NCI-H2029 (cell line): ENCODE measurements at regions not wholly inside any gene's neighbourhood (a gene's known extent, or its start where the extent isn't known, plus 50 kb on each side); places are given as distances from the start of the nearest gene placed in this dataset.

Experiments
- DNase-seq: peaks from one replicate; lab custom pipeline; 2025; lab: John Stamatoyannopoulos, UW

DNA sequence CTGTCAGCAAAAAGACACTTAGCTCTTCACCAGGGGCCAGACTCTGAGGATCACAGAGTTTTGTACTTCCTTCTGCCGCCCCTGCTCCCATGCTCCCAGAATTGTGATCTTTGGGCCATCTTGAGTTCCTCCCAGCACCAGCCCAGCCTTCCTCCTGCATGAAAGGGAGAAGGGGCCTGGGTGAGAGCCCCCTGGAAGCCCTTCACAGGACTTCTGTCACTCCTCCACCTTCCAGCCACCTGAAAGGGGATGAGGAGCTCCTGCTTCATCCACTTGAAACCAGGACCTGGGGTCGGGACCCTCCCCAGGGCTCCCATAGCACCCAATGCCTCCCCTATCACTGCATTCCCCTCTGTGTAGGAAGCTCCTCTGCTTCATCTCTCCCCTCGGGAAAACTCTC lies 174.2 kb downstream of the BUD13 start:
- no peak for DNase-seq

DNA sequence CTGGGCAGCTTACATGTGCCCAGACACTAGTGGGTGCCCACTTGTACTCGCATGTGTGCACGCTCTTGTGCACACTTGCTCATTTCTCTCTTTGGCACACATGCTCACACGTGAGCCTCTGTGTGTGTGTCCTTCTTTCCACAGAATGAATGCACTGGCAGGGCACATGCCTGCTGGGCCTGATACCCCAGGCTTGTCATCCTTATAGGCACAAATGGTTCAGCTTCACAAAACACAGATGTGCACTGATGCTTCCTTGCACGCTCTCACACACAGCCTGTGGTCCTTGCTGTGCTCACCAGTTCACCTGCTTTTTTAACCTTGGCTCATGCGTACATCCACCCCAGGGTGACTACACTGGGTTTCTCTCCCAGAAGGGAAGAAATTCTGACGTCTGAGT lies 174.8 kb downstream of the BUD13 start:
- no peak for DNase-seq

DNA sequence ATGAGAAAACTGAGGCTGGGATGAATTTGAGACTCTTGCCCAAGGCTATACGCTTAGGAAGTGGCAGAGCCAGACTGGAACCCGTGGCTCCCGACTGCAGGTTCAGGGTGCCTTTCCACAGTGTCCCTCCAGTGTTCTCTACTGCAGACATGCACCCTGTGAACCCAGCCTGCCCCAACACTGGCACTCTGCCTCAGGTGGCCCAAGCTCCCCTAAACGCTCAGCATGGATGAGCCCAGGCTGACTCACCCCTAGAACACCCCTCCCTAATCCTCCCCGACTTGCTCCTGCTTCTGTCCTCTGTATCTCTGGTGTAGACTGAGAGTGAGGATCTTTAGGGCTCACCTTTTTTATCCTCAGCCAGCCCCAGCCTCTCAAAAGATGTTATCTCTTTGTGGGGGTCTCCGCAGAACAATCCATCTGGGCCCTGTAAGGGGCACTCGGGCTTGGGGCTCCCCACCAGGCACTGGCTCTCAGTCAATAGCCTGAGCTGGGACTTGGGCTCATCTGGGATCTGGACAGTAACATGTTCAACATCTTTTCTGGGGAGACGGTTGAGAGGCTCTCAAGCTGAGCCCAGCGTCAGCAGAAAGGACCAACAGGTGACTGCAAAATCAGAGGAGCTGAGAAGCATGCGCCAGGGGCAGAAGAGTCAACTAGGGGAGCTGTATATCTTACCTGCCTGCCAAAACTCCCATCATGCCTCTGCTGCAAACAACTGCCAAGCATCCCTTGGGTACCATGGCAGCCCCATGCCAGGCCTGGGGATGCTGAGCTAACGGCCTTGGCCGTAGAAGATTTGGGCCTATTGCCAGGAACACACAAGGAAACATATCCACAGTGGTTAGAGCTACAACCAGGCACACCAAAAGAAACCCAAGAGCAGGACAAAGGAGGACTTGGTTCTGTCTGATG lies 176.2 kb downstream of the BUD13 start:
- DNase-seq, result peak; percentile 30

DNA sequence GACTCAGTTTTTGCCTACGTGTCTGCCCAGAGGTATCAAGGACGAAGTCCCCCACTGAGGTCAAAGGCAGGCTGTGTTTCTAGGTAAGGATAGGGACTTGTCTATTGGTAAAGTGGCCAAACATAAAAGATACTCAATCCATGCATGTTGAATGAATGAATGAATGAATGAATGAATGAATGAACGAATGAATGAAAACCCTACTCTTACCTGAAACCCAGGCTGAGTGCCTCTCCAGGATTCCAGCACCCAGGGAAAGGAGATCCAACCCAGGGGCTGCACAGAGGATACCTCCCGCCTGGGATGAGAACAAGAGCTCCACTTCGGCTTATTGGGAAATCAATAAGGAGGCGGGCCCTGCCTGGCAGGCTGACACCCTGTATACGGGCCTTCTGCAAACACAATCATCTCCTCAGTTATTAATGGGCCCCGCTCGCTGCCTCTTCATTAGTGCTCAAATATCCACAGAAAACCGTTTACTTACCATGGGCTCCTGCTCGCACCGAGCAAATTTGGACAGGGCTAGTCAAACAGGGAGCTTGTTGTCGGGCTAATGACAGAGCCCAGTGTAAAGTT lies 177.4 kb downstream of the BUD13 start:
- DNase-seq, result peak; percentile 34

DNA sequence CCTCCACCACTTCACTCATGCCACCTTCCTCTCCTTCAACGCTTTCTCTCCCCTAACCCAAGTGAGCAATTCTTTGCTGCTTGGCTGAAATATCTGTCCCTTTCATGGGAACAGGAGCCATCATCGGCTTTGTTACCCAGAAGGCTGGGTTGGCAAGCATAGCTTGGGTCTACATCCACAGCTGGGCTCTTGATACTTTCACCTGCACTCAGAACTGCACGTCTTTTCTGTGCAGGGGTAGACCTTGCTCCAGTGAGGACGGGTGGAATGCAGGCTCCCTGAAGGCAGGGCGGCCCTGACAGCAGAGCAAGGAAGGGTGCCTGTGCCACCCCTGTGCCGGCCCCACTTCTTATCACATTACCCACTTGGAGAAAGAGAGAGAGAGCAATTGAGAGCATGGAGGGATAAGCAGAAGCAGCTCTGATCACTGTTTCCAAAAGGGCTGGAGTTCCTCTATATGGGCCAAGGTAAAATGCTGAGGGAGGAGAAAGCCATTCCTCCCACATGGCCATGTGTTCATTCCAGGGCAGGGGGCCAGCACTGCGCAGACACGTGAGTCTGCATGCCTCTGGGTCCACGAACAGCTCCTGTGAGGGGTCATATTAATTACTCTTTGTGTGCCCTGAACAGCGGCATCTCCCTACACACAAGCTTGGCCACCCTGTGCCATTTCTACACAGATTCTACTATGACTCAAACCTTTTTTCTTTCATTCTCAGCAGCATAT lies 181.8 kb downstream of the BUD13 start:
- DNase-seq, result no peak

DNA sequence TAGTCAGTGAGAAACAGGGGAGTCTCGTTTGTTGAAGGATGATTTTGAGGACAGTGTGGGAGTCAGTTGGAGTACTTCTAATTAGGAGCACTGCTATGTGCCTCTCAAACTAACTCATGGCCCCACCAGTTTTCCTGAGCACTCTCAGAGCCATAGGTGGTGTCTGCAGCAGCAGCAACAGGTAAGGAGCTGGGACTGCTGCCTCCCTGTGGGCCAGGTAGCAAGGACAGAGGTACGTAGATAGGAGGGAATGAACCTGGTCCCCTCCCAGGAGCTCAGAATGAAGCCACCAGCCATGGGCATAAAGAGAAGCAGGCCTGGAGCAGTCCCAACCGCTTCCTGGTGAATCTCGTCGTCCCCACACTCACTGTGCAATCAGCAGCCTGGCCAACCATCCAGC lies 183.4 kb downstream of the BUD13 start:
- no peak for DNase-seq

DNA sequence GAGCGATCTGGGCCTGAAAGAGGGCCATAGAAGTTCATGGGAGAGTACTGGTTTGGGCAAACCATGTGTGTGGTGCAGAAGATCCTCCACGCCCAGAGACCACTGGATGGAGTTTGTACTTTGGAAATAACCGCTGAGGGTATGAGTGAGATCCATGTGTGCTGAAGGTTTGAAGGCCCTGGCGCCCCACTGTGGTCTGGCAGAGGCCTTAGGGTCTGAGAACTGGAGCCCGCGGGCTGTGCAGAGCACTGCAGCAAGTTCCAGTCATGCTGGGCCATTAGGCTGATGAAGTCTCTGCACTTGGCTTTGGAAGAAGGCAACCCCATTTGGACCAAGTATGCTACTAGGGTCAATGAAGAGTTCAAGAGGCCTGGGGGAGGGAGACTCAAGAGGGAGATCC lies 186.4 kb downstream of the BUD13 start:
- no peak for DNase-seq

DNA sequence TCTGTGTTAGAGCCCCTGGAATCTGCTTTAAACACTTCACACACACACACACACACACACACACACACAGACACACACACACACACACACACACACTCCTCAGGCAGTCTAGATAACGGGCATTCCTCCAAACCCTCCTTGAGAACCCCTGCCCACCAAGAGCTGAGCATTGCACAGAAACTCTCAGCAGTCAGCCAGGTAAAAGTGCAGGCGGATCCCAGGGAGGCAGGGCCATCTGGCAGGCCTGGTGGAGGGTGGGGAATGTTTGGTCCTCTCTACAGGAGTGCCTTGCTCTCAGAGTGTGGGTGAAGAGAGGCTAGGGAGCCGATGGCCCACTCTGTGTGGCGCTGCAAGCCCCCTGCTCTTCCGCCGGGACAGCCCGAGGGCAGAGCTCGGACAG lies 190.2 kb downstream of the BUD13 start:
- no peak for DNase-seq

DNA sequence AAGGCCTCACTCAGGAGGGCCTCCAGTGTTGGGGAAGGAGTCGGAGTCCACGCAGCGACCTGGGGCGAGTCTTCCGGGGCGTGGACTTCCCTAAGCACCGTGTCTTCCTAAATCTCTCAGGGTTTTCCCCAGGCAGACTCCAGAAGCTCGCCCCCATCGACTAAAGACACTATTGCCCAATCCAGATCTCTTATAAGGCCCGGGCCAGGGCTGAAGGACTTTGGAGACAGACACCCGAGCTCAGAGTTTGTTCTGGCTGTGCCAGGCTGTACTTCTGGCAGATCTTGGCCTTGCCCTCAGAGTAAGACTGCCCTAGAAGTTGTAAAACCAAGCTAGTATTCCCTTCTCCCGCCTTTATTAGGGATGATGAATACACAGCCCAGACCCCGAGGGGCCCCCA lies 191.4 kb downstream of the BUD13 start:
- DNase-seq, result no peak

DNA sequence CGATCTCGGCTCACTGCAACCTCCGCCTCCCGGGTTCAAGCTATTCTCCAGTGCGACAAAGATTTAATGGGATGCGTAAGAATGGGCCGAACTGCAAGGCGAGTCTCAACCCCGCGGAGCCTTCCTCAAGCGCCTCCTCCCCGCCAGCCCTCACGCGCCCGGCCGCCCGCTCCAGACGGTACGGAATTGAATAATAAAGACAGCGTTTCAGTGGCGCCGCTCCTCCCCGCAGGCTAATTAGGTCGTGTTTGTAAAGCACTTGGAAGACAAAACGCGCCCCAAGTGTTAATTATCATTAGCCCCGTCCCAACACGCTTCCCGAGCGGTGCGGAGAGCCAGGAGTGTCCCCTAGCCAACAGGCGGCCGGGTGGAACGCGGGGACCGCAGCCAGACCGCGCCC lies 192.0 kb downstream of the BUD13 start:
- peak; percentile 34 for DNase-seq

DNA sequence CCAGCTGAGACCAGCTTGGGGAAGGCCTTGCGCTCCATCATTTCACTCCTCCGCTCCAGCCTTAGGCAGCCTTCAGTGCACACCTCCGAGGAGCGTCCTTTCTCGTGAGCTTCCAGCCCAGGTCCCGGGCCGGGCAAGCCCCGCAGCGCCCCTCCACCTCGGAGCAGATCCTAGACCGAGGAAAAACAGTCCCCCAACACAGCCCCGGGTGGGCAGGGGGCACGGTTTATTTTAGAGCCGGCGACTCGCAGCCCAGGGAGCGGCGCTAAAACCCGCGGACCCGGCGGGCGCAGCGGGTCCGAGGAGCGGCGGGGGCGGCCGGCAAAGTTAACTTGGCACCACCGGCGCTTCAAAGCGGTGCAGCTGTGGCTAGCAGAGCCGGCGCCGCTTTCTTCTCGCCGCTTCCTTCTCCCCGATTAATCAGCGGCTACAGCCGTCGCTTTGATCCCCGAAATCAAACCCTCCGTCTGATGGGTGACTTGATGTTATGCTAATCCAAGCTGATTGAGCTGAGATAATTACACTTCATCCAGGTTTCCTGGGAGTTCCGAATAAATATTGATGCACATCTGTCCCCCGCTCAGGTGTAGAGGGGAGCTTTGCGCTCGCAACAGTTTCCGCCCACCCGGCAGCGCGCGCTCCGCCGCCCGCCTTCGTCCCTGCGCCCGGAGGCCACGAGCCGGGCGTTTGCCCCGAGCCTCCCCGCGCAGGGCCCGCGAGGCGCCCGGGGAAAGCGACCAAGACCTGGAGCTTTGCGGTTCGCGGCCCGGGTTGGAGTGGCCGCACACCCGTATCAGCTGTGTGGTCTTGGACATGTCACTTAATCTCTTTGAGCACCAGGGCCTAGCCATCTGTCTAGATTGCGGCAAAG lies 192.7 kb downstream of the BUD13 start:
- DNase-seq, result no peak

DNA sequence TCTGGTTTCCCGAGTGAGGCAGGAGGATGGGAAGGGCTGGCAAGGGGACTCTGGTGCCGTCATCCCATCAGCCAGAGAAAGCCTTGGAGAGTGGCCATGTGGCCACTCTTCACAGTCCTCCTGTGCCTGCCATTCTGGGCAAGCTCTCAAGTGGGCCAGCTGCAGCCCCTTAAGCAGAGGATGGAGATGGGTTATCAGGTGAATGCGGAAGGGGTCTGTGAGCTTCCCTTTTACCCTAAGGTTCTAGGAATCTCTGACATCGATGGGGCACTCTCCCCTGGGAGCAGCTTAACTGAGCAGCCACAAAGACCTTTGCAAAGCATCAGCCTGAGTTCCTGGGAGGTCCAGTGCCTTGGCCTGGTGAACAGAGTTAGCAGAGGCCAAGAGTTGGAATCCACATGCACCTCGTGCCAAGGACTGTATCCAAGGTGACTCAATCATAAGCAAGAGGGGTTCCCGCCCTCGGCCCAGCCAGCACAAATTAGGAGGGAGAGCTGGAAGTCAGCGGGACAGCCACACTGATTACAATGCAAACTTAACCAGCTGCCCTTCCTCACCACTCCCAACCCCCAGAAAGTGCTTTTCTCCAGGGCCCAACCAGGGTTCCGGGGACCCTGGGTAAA lies 193.6 kb downstream of the BUD13 start:
- peak; percentile 74 for DNase-seq

DNA sequence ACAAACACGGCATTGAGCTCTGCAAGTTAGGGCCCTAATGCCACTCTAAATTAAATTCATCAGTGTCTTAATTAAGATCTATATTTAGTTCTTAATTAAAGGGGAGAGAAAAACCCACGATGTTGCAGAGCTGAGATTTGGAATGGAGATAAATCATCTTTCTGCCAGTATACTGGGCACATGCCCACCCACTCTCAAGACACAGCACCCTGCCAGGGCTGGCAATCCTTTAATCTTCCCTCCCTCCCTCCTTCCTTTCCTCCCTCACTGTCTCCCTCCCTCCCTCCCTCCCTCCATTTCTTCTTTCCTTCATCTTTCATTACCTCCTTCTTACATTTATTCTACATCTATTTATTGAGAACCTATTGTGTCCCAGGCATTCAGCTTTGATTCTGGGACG lies 194.8 kb downstream of the BUD13 start:
- DNase-seq, result no peak

DNA sequence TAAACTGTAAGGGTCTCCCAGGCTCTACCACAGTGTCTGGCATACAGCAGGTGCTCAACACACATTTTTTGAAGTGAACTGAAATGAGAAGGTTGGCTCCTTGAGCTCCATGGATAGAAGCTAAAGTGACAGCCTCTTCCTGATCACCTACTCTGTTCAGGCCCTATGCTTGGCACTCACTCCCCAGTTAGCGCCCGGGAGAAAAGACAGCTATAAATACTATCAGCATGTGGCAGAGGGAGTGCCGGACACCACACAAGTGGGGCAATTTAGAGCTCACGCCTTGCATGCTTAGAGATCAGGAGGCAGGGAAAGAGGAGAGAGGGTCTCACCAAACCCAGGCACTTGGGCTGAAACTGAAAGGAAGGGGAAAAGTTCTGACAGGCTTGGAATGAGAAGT lies 195.5 kb downstream of the BUD13 start:
- DNase-seq, result no peak

DNA sequence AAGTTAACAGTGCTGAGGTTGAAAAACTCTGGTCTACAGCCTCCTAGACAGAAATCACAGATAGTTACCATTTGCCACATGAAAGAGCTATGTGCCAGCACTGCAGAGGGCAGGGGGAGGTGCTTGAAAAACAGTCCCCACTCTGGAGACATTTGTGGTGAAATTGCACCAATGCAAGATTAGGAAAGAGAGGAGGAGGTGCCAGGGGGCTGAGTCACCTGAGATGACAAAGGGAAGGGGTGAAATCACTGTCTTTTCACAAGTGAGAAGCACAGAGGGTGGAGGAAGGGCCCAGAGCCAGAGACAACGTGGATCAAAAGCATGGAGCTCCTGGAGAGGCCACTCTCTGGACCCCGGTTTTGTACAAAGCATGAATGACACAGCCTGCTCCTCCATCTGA lies 196.3 kb downstream of the BUD13 start:
- DNase-seq, result no peak

DNA sequence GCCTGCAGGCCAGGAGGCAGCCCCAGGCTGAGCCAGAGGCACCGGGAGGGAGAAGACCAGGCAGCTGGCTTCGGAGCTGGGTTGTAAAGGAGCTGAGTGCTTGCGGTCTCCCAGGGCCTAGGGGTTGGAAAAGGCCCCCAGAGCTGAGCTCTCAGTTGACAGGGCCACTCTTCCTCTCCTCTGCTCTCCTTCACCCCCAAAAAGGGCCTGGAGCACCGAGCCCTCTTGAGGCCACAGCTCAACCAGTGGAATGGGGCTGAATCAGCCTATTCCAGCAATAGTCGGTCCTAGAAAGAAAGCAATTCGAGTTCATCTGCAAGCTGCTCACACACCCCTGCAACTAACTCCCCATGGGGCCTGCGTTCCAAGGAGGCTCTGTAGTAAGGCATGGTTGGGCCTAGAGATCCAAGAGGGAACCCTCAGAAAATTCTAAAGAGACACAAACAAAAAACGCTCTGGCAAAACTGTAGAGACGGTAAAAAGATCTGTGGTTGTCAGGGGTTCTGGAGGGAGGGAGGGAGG lies 205.0 kb downstream of the BUD13 start:
- DNase-seq, result no peak

DNA sequence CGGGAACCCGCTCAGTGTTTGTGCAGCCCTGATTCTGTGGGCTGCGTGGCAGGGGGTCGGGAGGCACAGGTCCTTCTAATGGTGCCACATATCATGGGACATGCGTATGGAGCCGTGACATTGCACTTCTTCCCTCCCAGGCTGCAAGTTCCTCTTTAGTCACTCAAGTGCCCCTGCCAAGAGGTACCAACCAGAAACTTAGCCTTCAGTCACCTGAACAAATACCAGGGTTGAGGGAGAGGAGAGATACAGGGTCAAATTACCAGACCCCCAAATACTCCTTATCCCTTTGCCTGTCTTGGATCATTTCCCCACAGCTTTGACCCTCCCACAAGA lies 209.1 kb downstream of the BUD13 start:
- DNase-seq, result no peak

DNA sequence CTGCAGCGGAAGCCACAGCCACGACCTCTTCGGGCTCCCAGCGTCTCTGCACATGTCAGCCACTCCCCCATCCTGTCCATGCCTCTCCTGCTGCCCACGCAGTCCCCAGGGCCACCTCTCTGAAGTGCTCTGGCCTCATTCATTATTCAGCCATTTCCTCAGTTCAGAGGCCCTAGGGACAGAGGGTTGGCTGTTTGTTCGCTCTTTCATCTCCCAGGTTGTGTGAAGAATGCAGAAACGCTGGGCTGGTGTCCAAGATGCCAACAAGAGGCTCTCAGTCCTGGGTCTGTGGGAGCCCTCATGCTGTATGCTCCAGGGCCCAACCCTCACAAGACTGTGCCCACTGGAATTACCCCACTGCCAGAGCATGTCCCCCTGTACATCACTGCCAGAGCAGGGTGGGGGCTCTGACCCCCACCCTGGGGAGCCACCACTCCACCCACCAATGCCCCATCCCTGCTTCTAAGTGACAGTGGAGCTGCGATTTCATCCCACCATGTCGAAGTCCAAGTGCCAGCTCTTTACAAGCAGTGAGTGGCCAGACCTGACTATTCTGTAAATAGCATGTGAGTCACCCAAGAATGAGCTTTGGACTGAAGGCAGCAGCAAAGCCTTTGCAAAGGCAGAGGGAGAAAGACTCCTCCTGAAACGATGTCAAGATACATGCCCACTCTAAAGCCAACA lies 209.6 kb downstream of the BUD13 start:
- peak; percentile 37 for DNase-seq

DNA sequence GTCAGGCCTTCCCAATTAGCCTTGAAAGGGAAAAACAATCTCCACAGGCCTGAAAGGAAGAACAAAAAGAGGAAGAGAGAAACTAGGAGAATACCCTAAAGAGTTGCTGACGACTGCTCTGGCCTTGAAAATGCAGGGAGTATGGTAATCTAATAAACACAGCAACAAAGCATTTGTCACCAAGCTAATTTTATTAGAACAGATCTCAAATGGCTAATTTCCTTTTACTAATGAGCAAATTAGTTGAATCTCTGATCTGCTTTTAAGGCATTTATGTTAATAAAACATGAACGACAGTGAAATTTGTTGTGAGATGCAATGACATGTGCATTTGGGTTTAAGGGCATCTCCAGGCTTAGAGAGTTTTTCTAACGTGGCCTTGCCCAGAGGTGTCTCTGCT lies 212.2 kb downstream of the BUD13 start:
- no peak for DNase-seq

DNA sequence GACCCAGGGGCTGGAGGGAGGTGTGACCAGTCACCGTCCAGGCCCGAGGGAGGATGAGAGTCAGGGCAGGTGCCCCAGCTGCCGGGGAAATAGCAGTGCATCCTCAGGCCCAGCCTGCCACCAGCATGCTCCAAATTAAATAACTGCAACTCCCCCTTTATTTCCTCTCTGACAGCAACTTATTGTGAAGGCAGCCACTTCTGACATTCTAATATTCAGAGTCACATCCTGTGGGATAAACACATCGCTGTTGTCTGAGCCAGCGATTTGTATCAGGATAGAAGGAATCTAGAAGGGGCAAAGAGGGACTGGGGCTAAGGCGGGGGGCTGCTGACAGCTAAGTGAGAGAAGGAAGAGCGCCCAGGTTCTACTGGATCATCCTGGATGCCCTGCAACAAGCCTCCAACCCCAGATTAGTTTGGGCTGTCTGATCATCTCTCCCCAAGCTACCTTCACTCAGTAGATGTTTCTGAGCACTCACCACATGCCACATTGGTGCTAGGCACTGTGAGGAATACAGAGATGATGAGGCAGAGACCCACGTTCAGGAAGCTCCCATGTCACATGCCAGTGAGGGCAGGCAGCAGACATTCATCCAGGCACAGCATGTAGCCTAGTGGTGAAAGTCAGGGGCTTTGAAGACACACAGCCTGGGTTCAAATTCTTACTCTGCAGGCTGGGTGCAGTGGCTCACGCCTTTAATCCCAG lies 214.1 kb downstream of the BUD13 start:
- no peak for DNase-seq
